GM21515 (cell line): ENCODE measurements at regions not wholly inside any gene's neighbourhood (a gene's known extent, or its start where the extent isn't known, plus 50 kb on each side); places are given as distances from the start of the nearest gene placed in this dataset.
"Not testable (repeated sequence)": the region's sequence is repeated elsewhere in the genome, so short reads cannot be mapped to it uniquely, and the experiment has no call there.

ENCODE experiments used
- ATAC-seq: cut with Tn5 transposase; IDR thresholded peaks from one replicate; pipeline ENCODE4 v1.9.1; 2021; ENCODE audit not compliant: unreplicated experiment

DNA sequence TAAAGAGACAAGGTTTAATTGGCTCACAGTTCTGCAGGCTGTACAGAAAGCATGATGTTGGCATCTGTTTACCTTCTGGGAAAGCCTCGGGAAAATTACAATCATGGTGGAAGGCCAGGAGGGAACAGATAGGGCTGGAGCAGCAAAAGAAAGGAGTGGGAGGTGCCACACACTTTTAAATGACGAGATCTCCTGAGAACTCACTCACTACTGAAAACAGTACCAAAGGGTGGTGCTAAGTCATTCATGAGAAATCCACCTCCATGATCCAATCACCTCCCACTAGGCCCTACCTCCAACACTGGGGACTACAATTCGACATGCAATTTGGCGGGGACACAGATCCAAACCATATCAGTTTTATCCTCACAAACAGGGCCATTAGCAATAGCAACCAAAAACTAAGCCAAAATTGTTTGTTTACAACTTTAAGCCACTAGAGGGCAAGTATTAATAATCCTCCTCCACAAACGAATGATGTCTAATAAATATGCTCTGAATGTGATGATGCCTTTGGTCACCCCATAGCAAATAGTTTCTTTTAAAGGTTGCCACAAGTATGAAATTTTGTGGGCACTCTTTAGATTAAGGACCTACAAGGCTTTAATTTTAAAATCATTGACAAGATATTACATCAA is 129.2 kb upstream of the NRBF2 start:
- no peak for ATAC-seq

DNA sequence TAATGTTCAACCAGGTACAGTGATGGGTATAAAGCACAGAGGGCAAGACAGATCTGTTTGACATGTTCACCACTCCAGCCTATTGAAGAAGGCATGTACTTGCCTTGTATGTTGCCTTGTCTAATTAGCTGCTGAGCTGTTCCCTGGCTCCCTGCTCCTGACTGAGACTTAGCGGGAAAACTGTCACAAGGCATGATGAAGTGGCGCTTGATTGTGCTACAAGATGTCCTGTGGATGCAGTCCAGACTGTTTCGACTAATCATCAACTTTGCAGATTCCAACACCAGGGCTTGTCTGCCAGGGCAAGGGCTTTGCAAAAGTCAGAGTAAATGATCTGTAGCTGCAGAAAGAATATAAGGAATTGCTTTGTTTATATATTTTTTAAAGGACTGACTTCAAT is 136.2 kb upstream of the NRBF2 start:
- no peak for ATAC-seq

DNA sequence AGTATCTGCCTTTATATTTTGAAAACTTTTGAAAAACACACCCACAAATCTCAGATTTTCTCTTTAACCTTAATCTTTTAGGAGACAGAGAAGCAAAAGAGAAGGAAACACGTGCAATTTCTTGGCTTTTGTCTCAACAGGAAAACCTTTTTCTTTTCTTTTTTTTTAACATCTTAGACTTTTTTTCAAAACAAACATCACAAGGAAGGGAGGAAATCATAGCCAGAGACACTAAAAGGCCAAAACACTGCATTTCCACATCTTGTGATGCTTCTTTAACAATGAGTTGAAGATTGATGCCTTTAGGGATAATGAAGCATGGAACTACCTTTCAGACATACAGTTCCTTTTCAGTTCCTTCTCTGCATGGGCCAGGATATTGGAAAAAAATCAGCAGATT is 136.6 kb upstream of the NRBF2 start:
- ATAC-seq, result no peak

DNA sequence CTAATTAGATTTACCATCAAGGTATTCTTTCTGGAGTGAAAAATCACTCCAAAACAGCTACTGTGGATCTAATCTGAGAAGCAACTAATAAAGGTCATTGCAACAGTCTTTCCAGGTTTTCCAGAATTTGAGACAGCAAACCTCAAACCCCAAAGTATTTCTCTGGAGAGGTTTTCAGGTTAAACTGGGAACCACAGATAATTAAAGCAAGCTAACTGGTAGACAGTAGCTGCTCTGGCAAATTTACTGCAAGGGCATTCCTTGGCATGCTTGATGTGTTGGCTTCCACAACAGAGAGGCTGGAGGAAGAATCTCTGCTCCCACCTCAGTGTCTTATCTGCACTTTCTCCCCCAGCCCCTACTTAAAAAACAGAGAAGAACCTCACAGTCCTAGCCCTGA is 140.0 kb upstream of the NRBF2 start:
- no peak for ATAC-seq

DNA sequence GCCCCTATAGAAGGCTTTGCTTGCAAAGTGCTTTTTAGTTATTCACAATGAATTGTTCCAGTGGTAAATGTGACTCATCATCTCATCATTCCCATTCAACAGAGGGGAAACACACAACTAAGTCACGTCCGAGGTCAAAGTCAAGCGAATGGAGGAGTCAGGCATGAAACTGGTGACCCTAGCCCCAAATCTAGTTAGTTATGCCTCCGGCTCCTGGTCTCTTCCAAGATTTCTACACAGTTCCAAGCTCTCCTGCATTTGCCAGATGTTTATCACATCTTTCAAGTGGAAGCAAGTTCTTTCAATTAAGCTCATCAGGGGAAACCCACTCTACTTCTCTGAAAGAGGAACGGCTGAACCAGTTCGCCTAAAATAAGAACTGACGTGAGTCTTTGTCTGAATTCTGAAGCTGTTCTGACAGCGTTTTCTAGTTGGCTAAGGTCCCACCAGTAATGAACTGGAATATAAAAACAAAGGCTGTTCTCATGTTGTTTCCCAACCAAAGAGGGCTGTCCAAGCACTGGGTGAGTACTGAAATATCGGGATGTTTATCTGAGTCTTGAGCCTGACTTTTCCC is 140.9 kb upstream of the NRBF2 start:
- peak; percentile 66 for ATAC-seq

DNA sequence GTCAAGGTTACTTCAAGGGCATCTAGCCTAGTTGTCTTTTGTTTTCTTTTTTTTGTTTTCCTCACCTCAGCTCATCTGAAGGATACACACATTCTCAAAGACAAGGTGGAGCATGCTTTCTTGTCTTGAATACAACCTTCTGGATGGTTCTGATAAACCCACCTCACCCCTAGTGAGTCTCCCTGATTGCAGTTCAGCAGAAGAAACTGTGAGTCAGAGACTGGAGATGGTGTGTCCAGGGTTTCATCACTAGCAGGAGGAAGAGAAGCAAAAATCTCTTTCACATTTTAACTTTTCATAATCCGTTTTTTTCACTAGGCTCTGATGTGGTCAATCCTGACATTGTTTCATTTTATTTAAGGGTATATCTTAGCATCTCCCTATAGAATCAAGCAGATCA is 143.0 kb upstream of the NRBF2 start:
- ATAC-seq, result no peak

DNA sequence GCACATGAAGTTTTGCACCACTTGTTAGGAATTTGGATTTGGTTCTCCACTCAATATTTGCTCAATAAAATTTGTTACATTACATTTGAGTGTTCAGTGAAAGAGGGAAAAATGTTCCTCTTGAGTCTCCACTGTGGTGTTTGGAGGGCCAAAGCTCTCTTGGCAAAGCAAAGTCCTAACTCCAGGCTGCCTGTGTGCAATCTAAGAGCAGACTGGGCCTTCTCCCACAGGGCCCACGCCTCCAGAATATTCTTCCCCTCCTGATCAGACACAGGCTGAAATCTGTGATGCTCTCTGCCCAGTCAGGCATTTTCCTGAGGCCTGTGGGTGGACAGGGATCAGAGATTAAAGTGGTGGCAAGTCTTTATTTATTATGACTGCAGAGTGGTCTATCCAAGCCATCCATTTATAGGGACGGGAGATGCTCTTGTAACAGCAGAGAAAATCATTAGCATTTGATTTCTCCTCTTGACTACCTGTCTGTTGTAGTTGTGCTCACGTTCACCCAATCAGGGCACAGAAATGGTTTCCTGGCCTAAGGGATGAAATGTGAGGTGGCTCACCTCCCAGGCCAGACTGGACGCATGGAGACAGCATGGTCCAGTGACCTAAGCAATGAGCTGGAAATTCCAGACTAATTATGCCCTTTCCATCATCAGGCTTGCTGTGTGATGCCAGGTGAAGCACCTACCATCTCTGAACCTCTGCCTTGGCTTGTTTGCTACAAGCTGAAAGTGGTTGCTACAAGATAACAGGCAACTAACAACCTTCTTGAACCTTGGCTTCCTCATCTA is 147.1 kb upstream of the NRBF2 start:
- no peak for ATAC-seq

DNA sequence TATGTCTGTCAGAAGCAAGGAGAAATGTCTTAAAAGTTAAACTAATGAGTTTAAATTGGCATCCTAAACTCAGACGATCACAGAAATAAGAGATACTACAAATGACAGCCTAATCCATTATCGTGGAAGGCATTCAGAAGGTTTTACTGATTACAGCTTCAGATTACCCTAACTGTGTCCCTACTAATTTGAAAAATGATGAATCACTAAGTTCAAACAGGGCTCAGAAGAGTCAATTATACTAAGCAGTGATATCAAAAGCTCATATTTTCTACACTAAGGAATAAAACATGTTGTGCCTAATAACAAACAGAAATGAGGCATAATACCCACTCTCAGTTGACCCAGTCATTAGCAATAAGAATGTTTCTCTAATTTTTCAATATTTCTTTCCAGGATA is 152.0 kb upstream of the NRBF2 start:
- no peak for ATAC-seq

DNA sequence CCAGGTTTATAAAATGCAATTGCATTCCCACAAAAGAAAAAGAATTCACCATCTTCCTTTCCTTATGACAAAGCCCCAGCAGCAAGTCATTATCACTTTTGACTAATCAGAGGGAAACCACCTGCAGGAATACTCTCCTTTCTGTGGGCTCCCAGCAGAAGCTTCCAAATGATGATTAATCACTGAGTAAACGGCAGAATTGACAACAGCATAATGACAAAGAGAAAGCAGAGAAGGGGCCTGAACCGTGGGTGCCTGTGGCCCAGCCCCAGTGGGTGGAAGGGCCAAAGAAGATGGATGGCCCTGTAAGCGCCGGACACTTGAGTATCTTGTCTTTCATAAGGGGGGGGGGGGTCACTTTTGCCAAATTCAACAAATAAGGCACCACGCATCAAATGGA is 152.4 kb upstream of the NRBF2 start:
- no peak for ATAC-seq

DNA sequence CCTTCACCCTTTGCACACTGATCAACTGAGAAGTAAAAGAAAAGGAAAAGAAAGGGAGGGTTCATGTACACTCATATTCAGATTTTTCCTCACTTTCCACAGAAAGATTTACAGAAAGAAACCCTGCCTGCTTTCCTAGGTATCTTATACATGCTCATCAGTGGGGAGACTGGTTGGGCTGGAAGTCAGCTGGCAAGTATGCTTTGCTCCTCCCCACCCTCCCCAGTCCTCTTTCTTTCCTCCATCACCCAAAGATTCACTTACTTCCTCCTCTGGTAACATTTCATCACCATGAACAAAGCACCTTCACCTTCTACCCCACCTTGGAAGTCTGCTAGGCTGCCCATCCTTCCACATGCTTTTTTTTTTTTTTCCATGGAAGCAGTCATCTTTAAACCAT is 153.2 kb upstream of the NRBF2 start:
- no peak for ATAC-seq

DNA sequence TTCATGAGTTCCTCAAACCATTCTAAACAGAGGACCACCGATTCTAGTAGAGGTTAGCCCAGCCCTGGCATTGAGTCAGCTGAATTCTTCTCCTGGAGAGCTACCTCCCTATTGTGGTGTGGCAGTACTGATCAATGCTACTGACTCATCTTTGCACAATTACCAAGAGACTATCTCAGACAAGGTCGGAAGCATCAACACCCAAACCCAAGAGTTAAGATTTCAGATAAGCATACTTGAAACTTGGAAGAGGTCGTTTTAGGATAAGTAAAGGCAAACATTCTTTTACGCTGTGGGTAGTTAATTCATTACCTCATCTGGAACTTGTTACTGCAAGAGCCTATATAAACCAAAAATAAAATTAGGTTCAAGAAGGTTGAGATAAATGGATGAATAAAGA is 154.6 kb upstream of the NRBF2 start:
- ATAC-seq, result no peak

DNA sequence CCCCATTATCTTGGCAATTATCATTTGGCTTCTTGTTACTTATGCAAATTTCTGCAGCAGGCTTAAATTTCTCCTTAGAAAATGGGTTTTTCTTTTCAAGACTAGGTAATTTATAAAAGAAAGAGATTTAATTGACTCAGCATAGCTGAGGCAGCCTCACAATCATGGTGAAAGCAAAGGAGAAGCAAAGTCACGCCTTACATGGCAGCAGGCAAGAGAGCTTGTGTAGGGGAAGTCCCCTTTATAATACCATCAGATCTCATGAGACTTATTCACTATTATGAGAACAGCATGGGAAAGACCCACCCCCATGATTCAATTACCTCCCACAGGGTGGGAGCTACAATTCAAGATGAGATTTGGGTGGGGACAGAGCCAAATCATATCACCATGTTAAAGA is 158.3 kb upstream of the NRBF2 start:
- not testable (repeated sequence) for ATAC-seq

DNA sequence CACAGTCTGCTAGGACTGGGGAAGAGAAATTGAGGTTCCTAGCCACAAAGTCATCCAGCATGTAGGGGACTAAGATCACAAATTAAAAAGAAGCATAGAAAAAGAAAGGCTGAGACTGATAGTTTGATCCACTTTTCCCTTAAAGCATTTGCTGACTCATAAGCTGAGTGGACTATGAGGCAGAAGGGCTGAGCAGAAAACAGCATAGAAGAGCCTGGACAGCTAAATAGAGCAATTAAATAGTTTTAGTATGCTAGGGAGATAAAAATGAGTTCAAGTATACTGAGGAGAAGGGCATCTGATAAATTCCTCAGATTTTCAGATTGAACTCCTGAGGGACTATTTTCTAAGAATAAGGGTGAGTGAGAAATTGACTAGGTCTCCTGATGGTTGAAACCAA is 155.9 kb upstream of the EGR2 start:
- ATAC-seq, result no peak

DNA sequence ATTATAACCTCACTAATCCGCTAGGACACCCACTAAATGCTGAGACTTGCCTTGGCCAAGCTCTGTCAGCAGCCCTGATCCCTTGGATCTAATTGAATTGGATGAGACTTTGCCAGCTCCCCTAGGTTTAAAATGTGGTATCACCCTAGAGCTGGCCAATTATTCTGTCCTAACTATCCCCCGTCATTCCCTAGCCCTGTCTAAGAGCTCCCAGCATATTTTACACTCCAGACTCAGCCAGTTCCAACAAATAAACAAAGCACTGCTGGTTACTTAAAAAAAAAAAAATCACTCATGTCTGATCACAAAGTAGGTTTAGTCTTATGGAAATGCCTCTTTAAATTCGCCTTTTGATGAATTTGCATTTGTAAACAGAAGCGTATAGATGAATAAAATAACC is 147.9 kb upstream of the EGR2 start:
- no peak for ATAC-seq

DNA sequence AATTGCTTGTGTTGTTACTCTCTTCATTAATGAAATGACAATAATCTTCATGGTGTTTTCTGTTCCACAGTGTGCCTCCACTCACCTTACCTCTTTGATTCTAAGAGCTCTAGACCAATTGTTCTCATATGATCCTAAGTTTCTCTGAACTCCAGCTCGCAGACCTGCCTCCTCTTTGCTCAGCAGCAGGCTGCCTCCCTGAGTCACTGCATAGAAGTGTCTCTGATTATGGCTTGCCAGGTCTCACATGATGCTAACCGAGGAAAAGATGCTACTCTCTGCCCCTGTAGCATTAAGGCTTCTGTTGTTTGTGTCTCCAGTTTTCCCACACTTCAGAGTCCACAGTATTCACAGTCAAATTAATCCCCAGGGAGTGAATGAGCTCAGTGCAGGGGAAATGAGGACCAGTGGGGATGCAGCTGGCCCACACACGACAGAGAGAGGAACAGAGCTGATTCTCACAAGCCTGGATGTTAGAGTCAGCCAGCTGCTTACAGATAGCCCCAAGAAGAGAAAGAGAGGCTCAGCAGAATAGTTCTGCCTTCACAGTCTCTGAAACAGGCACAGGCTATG is 145.9 kb upstream of the EGR2 start:
- no peak for ATAC-seq

DNA sequence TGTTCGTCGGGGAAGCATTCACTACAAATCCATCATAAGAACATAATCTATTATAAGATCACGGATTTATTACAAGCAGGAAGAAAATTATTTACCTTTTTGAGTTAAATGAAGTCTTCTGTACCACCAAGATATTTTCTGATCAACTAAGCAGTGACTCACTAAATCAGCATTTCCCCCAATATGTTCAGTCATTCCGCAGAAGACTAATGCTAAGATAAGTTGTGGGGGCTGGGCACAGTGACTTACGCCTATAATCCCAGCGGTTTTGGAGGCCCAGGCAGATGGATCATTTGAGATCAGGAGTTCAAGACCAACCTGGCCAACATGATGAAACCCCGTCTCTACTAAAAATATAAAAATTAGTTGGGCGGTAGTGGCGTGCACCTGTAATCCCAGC is 144.2 kb upstream of the EGR2 start:
- no peak for ATAC-seq

DNA sequence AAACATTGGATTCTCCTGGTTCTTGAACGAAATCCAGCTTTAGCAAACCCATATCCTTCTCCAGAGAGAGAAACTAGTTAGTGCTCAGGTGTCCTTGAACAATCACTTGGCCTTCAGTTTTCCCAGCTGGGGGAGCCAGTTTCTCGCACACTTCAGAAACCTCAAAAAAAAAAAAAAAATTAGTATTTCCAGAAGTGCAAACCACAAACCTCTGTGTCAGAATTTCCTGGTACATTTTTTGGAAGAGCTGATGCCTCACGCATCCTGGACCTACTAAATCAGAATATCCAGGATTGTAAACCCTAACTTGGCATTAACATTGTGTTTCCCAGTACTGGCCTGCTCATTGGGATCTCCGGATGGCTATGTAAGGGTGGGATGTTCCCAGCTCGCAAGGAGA is 143.4 kb upstream of the EGR2 start:
- no peak for ATAC-seq

DNA sequence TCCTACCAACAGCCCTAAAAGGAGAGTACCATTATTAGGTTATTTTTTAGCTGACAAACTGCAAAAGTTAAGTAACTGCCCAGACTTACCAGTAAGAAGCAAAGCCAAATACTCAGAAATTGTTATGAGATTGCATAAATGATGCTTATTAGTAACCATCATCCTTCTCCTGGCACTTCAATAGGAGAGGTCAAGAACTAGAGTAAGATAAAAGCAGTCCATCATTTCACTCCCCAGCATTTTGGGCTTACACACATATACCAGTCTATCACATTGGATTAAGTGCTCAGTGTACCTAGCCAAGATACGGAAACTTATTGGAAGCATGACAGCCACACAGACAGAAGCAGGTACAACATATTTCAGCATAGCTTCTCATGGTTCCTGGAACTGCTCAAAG is 142.8 kb upstream of the EGR2 start:
- ATAC-seq, result no peak

DNA sequence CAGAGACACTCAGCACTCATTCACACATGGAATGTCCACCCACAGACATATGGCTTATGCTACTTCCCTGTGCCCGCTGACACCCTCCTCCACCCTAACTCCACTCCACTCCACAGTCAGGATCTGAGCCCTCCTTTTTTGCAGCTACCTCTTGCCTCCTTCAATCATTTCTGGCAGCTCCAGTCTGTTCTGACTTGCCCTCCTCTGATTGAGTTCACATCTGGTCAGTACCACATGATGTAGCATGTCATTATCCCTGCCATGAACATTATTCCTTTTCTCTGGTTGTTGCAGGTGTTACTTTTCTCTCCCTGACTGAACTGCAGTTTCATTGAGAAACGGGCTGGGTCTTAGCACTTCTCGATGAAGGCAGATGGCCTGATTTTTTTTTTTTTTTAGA is 130.1 kb upstream of the EGR2 start:
- ATAC-seq, result no peak

DNA sequence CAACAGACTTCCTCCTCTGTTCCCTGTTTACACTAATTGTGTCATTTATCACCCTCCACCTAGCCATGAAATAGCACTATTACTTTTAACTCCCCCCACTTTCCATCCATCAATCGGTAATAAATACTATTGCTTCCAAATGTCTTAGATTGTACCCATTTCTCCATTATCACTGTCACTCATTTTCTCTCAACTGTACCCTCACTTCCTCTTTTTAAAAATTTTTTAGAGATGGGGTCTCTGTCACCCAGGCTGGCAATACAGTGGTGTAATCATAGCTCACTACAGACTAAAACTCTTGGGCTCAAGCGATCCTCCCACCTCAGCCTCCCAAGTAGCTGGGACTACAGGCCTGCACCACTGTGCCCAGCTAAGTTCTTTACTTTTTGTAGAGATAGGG is 123.5 kb upstream of the EGR2 start:
- no peak for ATAC-seq

DNA sequence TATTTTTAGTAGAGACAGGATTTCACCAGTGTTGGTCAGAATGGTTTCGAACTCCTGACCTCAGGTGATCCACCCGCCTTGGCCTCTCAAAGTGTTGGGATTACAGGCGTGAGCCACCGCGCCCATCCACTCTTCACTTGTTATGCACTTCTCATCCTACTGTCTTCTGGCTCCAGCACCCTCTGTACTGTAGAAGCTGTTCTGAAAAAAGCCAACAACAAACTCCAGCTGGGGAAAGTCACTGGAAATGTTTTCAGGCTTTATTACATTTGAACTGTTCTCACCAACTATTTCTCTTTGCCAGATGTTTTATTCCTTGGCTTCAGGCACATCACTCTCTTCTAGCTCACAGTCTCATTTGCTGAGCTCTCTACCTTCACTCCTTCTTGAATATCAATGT is 122.5 kb upstream of the EGR2 start:
- ATAC-seq, result no peak

DNA sequence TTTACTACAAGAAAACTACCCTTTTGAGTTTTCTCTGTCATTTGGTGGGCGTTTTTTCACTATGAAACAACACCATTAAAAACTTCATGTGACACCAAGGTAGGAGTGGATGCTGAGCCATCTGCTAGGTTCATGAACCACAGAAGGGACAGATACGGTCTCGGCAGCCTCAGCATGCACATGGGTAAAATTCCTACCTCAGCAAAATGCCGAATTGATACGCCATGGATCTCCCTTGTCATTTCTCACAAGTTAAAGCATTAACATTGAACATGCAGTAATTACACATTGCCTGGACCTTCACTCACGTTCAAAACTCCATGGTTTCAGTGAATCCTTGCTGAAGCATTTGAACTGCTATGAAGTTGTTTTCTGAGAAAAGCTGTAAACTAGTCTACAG is 121.5 kb upstream of the EGR2 start:
- no peak for ATAC-seq
